Cardiac muscle cell (in vitro differentiated cells and primary cell): ENCODE measurements at regions not wholly inside any gene's neighbourhood (a gene's known extent, or its start where the extent isn't known, plus 50 kb on each side); places are given as distances from the start of the nearest gene placed in this dataset.

Experiments used
- DNase-seq, 2 donors: peaks; one replicate each; pipeline versions ENCODE4 v3.0.0 to v3.0.0-alpha.2; 2010 to 2017; ENCODE audit warnings: low read depth in 1 of 2, low spot score in 1 of 2
- H3K27ac ChIP-seq: fragments of 200-600 bp; sonication (generic); 2 replicates; pipeline ENCODE4 v1.5.1; 2016
- H3K27me3 ChIP-seq: fragments of 200-600 bp; sonication (generic); 2 replicates; pipeline ENCODE4 v1.6.0; 2016; ENCODE audit warnings: control low read depth
- H3K36me3 ChIP-seq: fragments of 200-600 bp; sonication (generic); 2 replicates; pipeline ENCODE4 v1.5.1; 2016; ENCODE audit warnings: control low read depth
- H3K4me1 ChIP-seq: fragments of 200-600 bp; sonication (generic); 2 replicates; pipeline ENCODE4 v1.8.1; 2017; ENCODE audit warnings: low read depth, mild to moderate bottlenecking, mixed run types
- H3K4me3 ChIP-seq: fragments of 200-600 bp; sonication (generic); 2 replicates; pipeline ENCODE4 v1.5.1; 2016; ENCODE audit warnings: mild to moderate bottlenecking
- H3K9me3 ChIP-seq: fragments of 200-600 bp; sonication (generic); 2 replicates; pipeline ENCODE4 v1.5.1; 2017; ENCODE audit warnings: low read depth, mild to moderate bottlenecking, control low read depth
- CTCF ChIP-seq: IDR thresholded peaks from 2 replicates; pipeline ENCODE4 v1.5.1; 2012; ENCODE audit warnings: low read depth, mild to moderate bottlenecking, low read length

- no peaks in the 10 kb centered on the region for H3K9me3 ChIP-seq
- DNase-seq = no peak
- no peaks in the 10 kb centered on the region for H3K27me3 ChIP-seq
- H3K4me3 ChIP-seq = no peak overlapping the region
- H3K36me3 ChIP-seq = no peaks in the 10 kb centered on the region
- no peak overlapping the region for H3K27ac ChIP-seq
- H3K4me1 ChIP-seq = no peaks in the 10 kb centered on the region
- TF ChIP-seq CTCF = no peak
Observed at GRCh38 chr14:84064316-84065125, 1465.4 kb upstream of the FLRT2 start.

- DNase-seq = no peak
- Histone ChIP-seq H3K4me3 (no peak overlapping the region), H3K36me3 (no peaks in the 10 kb centered on the region), H3K27me3 (no peaks in the 10 kb centered on the region), H3K4me1 (no peaks in the 10 kb centered on the region), H3K9me3 (no peaks in the 10 kb centered on the region), H3K27ac (no peak overlapping the region)
- no peak for TF ChIP-seq CTCF
Observed at GRCh38 chr14:84065811-84066210, 1464.1 kb upstream of the FLRT2 start.

GRCh38 chr14:84068288-84068687 lies 1461.7 kb upstream of the FLRT2 start:
- H3K9me3 ChIP-seq = no peaks in the 10 kb centered on the region
- H3K27ac ChIP-seq = no peak overlapping the region
- H3K27me3 ChIP-seq = no peaks in the 10 kb centered on the region
- no peaks in the 10 kb centered on the region for H3K36me3 ChIP-seq
- no peak for TF ChIP-seq CTCF
- DNase-seq = no peak
- H3K4me1 ChIP-seq = no peaks in the 10 kb centered on the region
- H3K4me3 ChIP-seq = no peak overlapping the region

GRCh38 chr14:84071061-84071460 lies 1458.9 kb upstream of the FLRT2 start:
- TF ChIP-seq CTCF = no peak
- Histone ChIP-seq H3K4me1 (no peaks in the 10 kb centered on the region), H3K4me3 (no peak overlapping the region), H3K27ac (no peak overlapping the region), H3K36me3 (no peaks in the 10 kb centered on the region), H3K9me3 (no peaks in the 10 kb centered on the region), H3K27me3 (no peaks in the 10 kb centered on the region)
- no peak for DNase-seq

- DNase-seq = no peak
- no peaks in the 10 kb centered on the region for H3K4me1 ChIP-seq
- H3K36me3 ChIP-seq = no peaks in the 10 kb centered on the region
- TF ChIP-seq CTCF = no peak
- H3K27me3 ChIP-seq = no peaks in the 10 kb centered on the region
- H3K27ac ChIP-seq = no peak overlapping the region
- no peak overlapping the region for H3K4me3 ChIP-seq
- H3K9me3 ChIP-seq = no peaks in the 10 kb centered on the region
Observed at GRCh38 chr14:84074626-84075025, 1455.3 kb upstream of the FLRT2 start.
